Adrenal gland (tissue), 9 donors: ENCODE measurements at regions not wholly inside any gene's neighbourhood (a gene's known extent, or its start where the extent isn't known, plus 50 kb on each side); places are given as distances from the start of the nearest gene placed in this dataset.

Experiments
- DNase-seq, 7 donors: peaks; one replicate each; pipeline ENCODE4 v3.0.0-alpha.2; 2019 to 2020
- H3K27ac ChIP-seq, 5 donors: fragments of 200-600 bp; sonication (generic) in 4 of 5; 1 replicate in 3 of 5; 2 replicates in 2 of 5; pipeline versions ENCODE4 v1.5.1 to v1.8.0; 2016 to 2020; ENCODE audit warnings: mild to moderate bottlenecking in 1 of 5
- H3K27me3 ChIP-seq: fragments of 200-600 bp; 2 replicates; pipeline ENCODE4 v1.8.0; 2021
- H3K36me3 ChIP-seq, 2 donors: fragments of 200-600 bp; replicated peaks in 1 of 2; 1 replicate in 1 of 2; 2 replicates in 1 of 2; pipeline versions ENCODE4 v1.5.1 to v1.8.0; 2018 to 2022
- H3K4me1 ChIP-seq, 2 donors: fragments of 200-600 bp; replicated peaks in 1 of 2; 1 replicate in 1 of 2; 2 replicates in 1 of 2; pipeline versions ENCODE4 v1.5.1 to v1.8.0; 2018 to 2021
- H3K4me3 ChIP-seq, 4 donors: fragments of 200-600 bp; sonication (generic) in 3 of 4; one replicate each; pipeline ENCODE4 v1.5.1; 2016 to 2018
- H3K9me3 ChIP-seq, 3 donors: fragments of 200-600 bp; sonication (generic) in 1 of 3; replicated peaks in 1 of 3; 1 replicate in 2 of 3; 2 replicates in 1 of 3; pipeline versions ENCODE4 v1.5.1 to v1.8.0; 2016 to 2021
- CTCF ChIP-seq, 6 experiments: fragments of 450-650 bp in 4 of 6; fragments of 200-600 bp in 2 of 6; sonication (generic) in 1 of 6; IDR thresholded peaks; 1 replicate in 5 of 6; 2 replicates in 1 of 6; pipeline versions ENCODE4 v1.5.1 to v1.8.0; 2016 to 2021; ENCODE audit warnings: antibody characterized with exemption in 6 of 6, mild to moderate bottlenecking in 2 of 6, moderate library complexity in 1 of 6
- POLR2A ChIP-seq, 2 donors: fragments of 450-650 bp; IDR thresholded peaks; one replicate each; pipeline ENCODE4 v1.6.1; 2017; ENCODE audit warnings: antibody characterized with exemption in 2 of 2, mild to moderate bottlenecking in 2 of 2, moderate library complexity in 1 of 2
- WGBS, 4 donors: extraction: QIAGEN DNeasy Blood & Tissue Kit in 2 of 4; methylation state at CpG; one replicate each; pipeline versions ENCODE4 v1.1.5 to v1.1.7; 2013 to 2017; 5-methylcytosine and 5-hydroxymethylcytosine counted together
- intact Hi-C, 2 donors: fragments of 100-400 bp; cut with DNase I; formaldehyde crosslinking; loops; one replicate each; pipeline versions ENCODE4 v1.14.1 to v1.15.0; 2022 to 2023
- donor health status: healthy with polysubstance abuse.
- donor health status: Bipolar disorder and iron deficiency.
- donor health status: DM: yes; HTN: yes; CAD: no.
- donor health status: DM: no; HTN: no; CAD: no.
- donor health status: DM: no; HTN: no; CAD: no.

- intact Hi-C loops: no loop called here
- TF ChIP-seq POLR2A (IDR thresholded peaks at IDR 0.05) (no peak), CTCF (IDR thresholded peaks at IDR 0.05) (no peak)
- Histone ChIP-seq H3K4me3 (no peak overlapping the region), H3K4me1 (no peaks in the 10 kb centered on the region), H3K9me3 (no peaks in the 10 kb centered on the region), H3K36me3 (no peaks in the 10 kb centered on the region), H3K27me3 (no peaks in the 10 kb centered on the region), H3K27ac (no peak overlapping the region)
- WGBS, 4 donors: 62 to 75% (median 66%) methylated on average over 5 of the region's 5 CpGs
- no peak for DNase-seq
Measured at GRCh38 chr15:31824024-31824423, 206.3 kb upstream of the CHRNA7 start.

DNA sequence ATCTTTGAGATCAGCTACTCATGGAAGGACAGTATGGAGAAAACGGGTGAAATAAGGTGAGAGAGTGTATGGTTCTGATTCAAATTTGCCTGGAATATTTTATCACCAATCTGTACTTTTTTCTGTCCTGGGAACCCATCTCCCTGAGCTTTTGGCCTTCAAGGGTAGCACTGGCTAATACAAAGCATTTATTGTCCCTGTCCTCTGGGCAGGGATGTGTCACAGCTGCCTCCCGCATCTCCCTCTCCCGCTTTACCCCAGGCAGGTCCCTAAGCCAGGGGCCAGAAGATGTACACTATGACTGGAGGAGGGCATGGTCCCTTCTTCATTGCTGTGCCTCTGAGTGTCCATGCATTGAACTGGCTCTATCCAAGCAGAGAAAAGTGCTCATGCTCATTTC lies 201.7 kb upstream of the CHRNA7 start:
- Histone ChIP-seq H3K4me1 (no peaks in the 10 kb centered on the region), H3K9me3 (no peaks in the 10 kb centered on the region), H3K4me3 (no peak overlapping the region), H3K27me3 (no peaks in the 10 kb centered on the region), H3K36me3 (no peaks in the 10 kb centered on the region), H3K27ac (no peak overlapping the region)
- 71 to 94% (median 92%) methylated on average over 3 of the region's 3 CpGs for WGBS, 4 donors
- TF ChIP-seq POLR2A (IDR thresholded peaks at IDR 0.05) (no peak), CTCF (IDR thresholded peaks at IDR 0.05) (no peak)
- no peak for DNase-seq
- intact Hi-C loops: no loop called here

DNA sequence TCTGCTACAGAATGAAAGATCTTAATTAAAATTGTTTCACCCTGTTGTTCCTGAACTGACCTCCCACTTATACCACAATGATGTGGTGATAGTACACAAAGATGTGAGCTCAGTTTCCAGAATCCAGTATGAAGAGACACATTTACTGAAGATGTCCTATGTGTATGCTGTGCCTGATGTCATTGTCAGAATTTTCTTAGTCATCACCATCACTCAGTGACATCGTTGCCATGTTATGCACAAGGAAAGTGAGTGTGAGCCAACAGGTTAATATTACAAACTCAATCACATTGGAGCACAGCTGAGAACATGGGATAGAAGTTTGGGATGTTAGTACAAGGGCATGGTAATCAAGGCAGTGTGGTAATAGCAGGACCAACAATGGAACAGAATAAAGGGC lies 199.7 kb upstream of the CHRNA7 start:
- H3K4me1 ChIP-seq: no peaks in the 10 kb centered on the region
- no peak for DNase-seq
- TF ChIP-seq CTCF (IDR thresholded peaks at IDR 0.05) (no peak), POLR2A (IDR thresholded peaks at IDR 0.05) (no peak)
- intact Hi-C loops: no loop called here
- no peak overlapping the region for H3K27ac ChIP-seq
- H3K9me3 ChIP-seq: no peaks in the 10 kb centered on the region
- 71 to 87% (median 83%) methylated on average over 1 of the region's 1 CpG for WGBS, 4 donors
- no peaks in the 10 kb centered on the region for H3K36me3 ChIP-seq
- H3K4me3 ChIP-seq: no peak overlapping the region
- H3K27me3 ChIP-seq: no peaks in the 10 kb centered on the region

DNA sequence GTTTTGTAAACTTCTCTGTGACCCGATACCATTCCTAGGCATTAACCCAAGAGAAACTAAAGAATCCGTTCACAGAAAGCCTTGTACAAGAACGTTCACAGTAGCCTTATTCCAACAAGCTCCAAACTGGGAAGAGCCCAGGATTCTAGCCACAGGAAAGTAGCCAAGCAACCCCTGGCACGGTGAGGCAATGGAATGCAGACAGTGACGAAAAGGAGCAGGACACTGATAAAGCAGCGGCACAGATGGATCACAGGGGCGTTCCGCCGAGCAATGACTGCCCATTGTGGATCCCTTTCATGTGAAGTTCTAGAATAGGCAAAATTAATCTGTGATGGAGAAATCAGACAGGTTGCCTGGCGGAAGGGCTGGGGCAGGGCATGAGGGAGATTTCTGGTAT lies 198.7 kb upstream of the CHRNA7 start:
- 74 to 89% (median 81%) methylated on average over 10 of the region's 10 CpGs for WGBS, 4 donors

More for the DNA sequence above, 198.7 kb upstream of the CHRNA7 start:
- DNase-seq: no peak
- TF ChIP-seq CTCF (IDR thresholded peaks at IDR 0.05): no peak
- no peak for TF ChIP-seq POLR2A (IDR thresholded peaks at IDR 0.05)
- Histone ChIP-seq H3K4me1 (no peaks in the 10 kb centered on the region), H3K27me3 (no peaks in the 10 kb centered on the region), H3K36me3 (no peaks in the 10 kb centered on the region), H3K4me3 (no peak overlapping the region), H3K27ac (no peak overlapping the region), H3K9me3 (no peaks in the 10 kb centered on the region)
- intact Hi-C loops: no loop called here
